H1 (cell line): ENCODE measurements at regions not wholly inside any gene's neighbourhood (a gene's known extent, or its start where the extent isn't known, plus 50 kb on each side); places are given as distances from the start of the nearest gene placed in this dataset.

Experiments
- CHD7 ChIP-seq: fragments of 300-600 bp; sonication (generic); IDR thresholded peaks from 2 replicates; pipeline ENCODE4 v1.7.1; 2012; ENCODE audit warnings: low read length, moderate library complexity, mild to moderate bottlenecking, inconsistent platforms; ENCODE audit not compliant: insufficient replicate concordance
- SP4 ChIP-seq: IDR thresholded peaks from 2 replicates; pipeline ENCODE4 v1.6.1; 2012; ENCODE audit warnings: low read length, inconsistent platforms
- TAF7 ChIP-seq: optimal IDR thresholded peaks from 2 replicates; pipeline ENCODE3; 2011; ENCODE audit warnings: low read depth, mild to moderate bottlenecking, inconsistent platforms, low read length, moderate library complexity, borderline replicate concordance
- USF2 ChIP-seq: IDR thresholded peaks from 2 replicates; pipeline ENCODE4 v1.6.1; 2011; ENCODE audit warnings: low read length, improper control_type of control experiment

GRCh38 chr2:125553768-125554167, 1102.2 kb upstream of the GYPC start (continued):
- TF ChIP-seq CHD7 (no peak), SP4 (no peak), USF2 (no peak), TAF7 (no peak)
- TF ChIP-seq, all 59 proteins: peak for 0
